ENCODE measurements at regions not wholly inside any gene's neighbourhood (a gene's known extent, or its start where the extent isn't known, plus 50 kb on each side); places are given as distances from the start of the nearest gene placed in this dataset.
"Not testable (repeated sequence)": the region's sequence is repeated elsewhere in the genome, so short reads cannot be mapped to it uniquely, and the experiment has no call there.

GRCh38 chr1:14270821-14271220 is 327.7 kb upstream of the KAZN start:
- no peak for DNase-seq

- DNase-seq = no peak
These were observed 324.7 kb upstream of the KAZN start for GRCh38 chr1:14273811-14274210.

GRCh38 chr1:14279891-14280290 is 318.6 kb upstream of the KAZN start:
- not testable (repeated sequence) for DNase-seq

- no peak for DNase-seq
These were observed 317.6 kb upstream of the KAZN start for GRCh38 chr1:14280909-14281308.

- no peak for DNase-seq
These were observed 317.1 kb upstream of the KAZN start for GRCh38 chr1:14281412-14281811.

- no peak for DNase-seq
These were observed 315.8 kb upstream of the KAZN start for GRCh38 chr1:14282707-14283106.

- no peak for DNase-seq
These were observed 313.2 kb upstream of the KAZN start for GRCh38 chr1:14285238-14285637.

GRCh38 chr1:14291182-14291581 is 307.3 kb upstream of the KAZN start:
- not testable (repeated sequence) for DNase-seq

- no peak for DNase-seq
These were observed 306.0 kb upstream of the KAZN start for GRCh38 chr1:14292520-14292919.

- DNase-seq = no peak
These were observed 304.5 kb upstream of the KAZN start for GRCh38 chr1:14294006-14294405.

GRCh38 chr1:14294860-14295536 is 303.5 kb upstream of the KAZN start:
- no peak for DNase-seq

- DNase-seq = no peak
These were observed 301.7 kb upstream of the KAZN start for GRCh38 chr1:14296795-14297194.

- no peak for DNase-seq
These were observed 301.1 kb upstream of the KAZN start for GRCh38 chr1:14297356-14297755.

- no peak for DNase-seq
These were observed 299.7 kb upstream of the KAZN start for GRCh38 chr1:14298806-14299205.

- DNase-seq = peak; percentile 4
These were observed 297.3 kb upstream of the KAZN start for GRCh38 chr1:14300991-14301703.

GRCh38 chr1:14301704-14302024 is 296.8 kb upstream of the KAZN start:
- DNase-seq = no peak

GRCh38 chr1:14302025-14302424 is 296.5 kb upstream of the KAZN start:
- DNase-seq = no peak

- DNase-seq = no peak
These were observed 295.5 kb upstream of the KAZN start for GRCh38 chr1:14303011-14303410.

- DNase-seq = no peak
These were observed 294.1 kb upstream of the KAZN start for GRCh38 chr1:14304381-14304865.

GRCh38 chr1:14308460-14308859 is 290.0 kb upstream of the KAZN start:
- DNase-seq = no peak

- no peak for DNase-seq
These were observed 288.5 kb upstream of the KAZN start for GRCh38 chr1:14309984-14310383.

GRCh38 chr1:14310476-14310875 is 288.0 kb upstream of the KAZN start:
- DNase-seq = no peak

GRCh38 chr1:14313731-14314431 is 284.6 kb upstream of the KAZN start:
- DNase-seq = no peak

GRCh38 chr1:14318830-14319229 is 279.7 kb upstream of the KAZN start:
- DNase-seq = no peak
